ENCODE measurements at regions not wholly inside any gene's neighbourhood (a gene's known extent, or its start where the extent isn't known, plus 50 kb on each side); places are given as distances from the start of the nearest gene placed in this dataset.

DNA sequence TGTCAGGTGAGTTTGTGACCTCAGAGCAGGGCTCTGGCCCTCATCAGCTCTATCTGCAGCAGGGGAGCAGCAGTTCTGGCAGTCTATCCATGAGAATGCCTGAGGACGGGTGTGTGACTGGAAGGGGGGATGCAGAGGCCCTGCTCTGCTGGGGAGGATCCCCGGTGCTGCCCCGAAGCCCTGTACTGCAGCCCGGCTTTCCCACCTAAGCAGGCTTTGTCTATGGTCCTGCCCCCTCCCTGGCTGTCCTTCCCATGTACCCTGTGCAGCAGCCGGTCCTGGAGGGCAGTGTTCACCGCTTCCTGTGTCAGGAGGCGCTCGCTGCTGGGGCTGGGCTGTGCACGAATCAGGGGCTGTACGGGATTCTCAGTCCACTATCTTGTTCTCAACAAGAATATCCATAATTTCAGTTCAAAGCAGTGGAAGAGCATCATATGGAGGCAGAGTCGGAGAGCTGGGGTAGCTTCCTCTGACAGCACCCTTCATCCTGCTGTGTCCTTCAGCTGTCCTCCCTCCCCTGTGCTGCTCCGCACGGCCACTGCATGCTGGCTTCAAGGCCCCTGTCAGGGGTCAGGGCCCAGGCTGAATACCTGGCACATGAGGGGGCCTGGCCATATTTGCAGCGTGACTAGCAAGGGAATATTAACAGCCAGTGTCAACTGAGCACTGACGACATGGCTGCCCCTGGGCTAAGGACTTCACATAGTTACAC lies 125.2 kb downstream of the CTTN start:
- TF ChIP-seq TAF1 (IDR thresholded peaks at IDR 0.05; ENCODE audit: low read depth) (no peak), EP300 (conservative IDR thresholded peaks at IDR 0.05; ENCODE audit: poor library complexity, severe bottlenecking) (no peak), MXI1 (conservative IDR thresholded peaks at IDR 0.05; ENCODE audit: poor library complexity, severe bottlenecking) (no peak), POLR2AphosphoS5 (IDR thresholded peaks at IDR 0.05) (no peak), RAD21 (conservative IDR thresholded peaks at IDR 0.05) (no peak), EZH2 (IDR thresholded peaks at IDR 0.05; ENCODE audit: borderline replicate concordance, insufficient read depth, low read length, poor library complexity, severe bottlenecking) (no peak), SMC3 (conservative IDR thresholded peaks at IDR 0.05; ENCODE audit: poor library complexity) (no peak)
- TF ChIP-seq, protein P1, sequence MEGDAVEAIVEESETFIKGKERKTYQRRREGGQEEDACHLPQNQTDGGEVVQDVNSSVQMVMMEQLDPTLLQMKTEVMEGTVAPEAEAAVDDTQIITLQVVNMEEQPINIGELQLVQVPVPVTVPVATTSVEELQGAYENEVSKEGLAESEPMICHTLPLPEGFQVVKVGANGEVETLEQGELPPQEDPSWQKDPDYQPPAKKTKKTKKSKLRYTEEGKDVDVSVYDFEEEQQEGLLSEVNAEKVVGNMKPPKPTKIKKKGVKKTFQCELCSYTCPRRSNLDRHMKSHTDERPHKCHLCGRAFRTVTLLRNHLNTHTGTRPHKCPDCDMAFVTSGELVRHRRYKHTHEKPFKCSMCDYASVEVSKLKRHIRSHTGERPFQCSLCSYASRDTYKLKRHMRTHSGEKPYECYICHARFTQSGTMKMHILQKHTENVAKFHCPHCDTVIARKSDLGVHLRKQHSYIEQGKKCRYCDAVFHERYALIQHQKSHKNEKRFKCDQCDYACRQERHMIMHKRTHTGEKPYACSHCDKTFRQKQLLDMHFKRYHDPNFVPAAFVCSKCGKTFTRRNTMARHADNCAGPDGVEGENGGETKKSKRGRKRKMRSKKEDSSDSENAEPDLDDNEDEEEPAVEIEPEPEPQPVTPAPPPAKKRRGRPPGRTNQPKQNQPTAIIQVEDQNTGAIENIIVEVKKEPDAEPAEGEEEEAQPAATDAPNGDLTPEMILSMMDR (IDR thresholded peaks at IDR 0.05; ENCODE audit: poor library complexity, severe bottlenecking): no peak
- TF ChIP-seq, protein P2, sequence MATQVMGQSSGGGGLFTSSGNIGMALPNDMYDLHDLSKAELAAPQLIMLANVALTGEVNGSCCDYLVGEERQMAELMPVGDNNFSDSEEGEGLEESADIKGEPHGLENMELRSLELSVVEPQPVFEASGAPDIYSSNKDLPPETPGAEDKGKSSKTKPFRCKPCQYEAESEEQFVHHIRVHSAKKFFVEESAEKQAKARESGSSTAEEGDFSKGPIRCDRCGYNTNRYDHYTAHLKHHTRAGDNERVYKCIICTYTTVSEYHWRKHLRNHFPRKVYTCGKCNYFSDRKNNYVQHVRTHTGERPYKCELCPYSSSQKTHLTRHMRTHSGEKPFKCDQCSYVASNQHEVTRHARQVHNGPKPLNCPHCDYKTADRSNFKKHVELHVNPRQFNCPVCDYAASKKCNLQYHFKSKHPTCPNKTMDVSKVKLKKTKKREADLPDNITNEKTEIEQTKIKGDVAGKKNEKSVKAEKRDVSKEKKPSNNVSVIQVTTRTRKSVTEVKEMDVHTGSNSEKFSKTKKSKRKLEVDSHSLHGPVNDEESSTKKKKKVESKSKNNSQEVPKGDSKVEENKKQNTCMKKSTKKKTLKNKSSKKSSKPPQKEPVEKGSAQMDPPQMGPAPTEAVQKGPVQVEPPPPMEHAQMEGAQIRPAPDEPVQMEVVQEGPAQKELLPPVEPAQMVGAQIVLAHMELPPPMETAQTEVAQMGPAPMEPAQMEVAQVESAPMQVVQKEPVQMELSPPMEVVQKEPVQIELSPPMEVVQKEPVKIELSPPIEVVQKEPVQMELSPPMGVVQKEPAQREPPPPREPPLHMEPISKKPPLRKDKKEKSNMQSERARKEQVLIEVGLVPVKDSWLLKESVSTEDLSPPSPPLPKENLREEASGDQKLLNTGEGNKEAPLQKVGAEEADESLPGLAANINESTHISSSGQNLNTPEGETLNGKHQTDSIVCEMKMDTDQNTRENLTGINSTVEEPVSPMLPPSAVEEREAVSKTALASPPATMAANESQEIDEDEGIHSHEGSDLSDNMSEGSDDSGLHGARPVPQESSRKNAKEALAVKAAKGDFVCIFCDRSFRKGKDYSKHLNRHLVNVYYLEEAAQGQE (IDR thresholded peaks at IDR 0.05; ENCODE audit: borderline replicate concordance): no peak
- no peaks in the 10 kb centered on the region for H3K9me2 ChIP-seq (ENCODE audit: insufficient read depth, low read length)
- no peak overlapping the region for H3K9ac ChIP-seq (ENCODE audit: low read length)
- H3K4me3 ChIP-seq (ENCODE audit: low read length): no peak overlapping the region
- no peak overlapping the region for H3K4me2 ChIP-seq (ENCODE audit: low read length)
- H3K79me2 ChIP-seq (replicated peaks; ENCODE audit: insufficient read depth, low read length): peaks cover 4% of the 10 kb centered on the region
- H2AFZ ChIP-seq (ENCODE audit: low read depth, low read length): no peak overlapping the region
- H4K20me1 ChIP-seq (ENCODE audit: insufficient read depth): no peaks in the 10 kb centered on the region
- no peaks in the 10 kb centered on the region for H3K9me3 ChIP-seq (ENCODE audit: low read length)
- no peaks in the 10 kb centered on the region for H3F3A ChIP-seq (ENCODE audit: insufficient read depth, low read length, poor library complexity, severe bottlenecking)
- no peaks in the 10 kb centered on the region for H3K27me3 ChIP-seq (ENCODE audit: insufficient read depth, low read depth, low read length)
- H3K36me3 ChIP-seq (ENCODE audit: insufficient read depth, low read length): no peaks in the 10 kb centered on the region
- no peak overlapping the region for H3K27ac ChIP-seq (ENCODE audit: low read length)

DNA sequence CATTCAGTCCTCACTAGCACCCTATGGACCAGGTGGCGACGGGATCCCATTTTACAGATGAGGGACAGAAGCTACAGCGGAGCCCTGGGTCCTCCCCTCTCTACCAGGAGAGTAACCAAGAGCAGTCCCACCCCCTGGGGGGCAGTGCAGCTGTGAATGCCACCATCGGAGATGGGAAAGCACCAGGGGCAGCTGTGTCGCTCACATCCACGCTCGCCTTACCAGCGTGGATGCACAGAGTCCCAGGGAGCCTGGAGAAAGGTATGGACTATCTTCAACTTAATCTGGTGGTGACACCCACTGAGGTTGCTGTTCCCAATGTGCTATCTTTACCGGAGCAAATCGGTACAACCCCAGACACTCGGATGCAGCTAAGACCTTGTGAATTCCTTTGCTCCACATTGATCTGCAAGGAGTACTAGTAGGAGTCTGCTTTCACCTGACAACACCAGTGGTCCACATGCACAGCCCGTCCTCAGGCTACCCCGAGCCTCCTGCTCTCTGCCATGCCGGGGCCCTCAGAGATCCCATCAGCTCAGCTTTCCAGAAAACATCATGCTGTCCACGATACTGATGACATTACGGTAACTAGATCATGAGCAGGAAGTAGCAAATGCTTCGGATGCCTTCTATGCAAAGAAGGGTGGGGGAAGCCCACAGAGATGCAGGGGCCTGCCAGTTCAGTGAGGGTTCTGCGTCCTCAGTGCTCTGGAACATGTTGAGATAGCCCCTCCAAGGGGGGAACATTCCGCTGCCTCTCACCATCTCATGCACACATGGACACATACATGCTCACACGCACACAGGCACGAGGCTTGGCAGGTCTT lies 126.0 kb downstream of the CTTN start:
- Histone ChIP-seq H3K9me2 (ENCODE audit: insufficient read depth, low read length) (no peaks in the 10 kb centered on the region), H3K36me3 (ENCODE audit: insufficient read depth, low read length) (no peaks in the 10 kb centered on the region), H3K4me2 (ENCODE audit: low read length) (no peak overlapping the region), H4K20me1 (ENCODE audit: insufficient read depth) (no peaks in the 10 kb centered on the region), H3F3A (ENCODE audit: insufficient read depth, low read length, poor library complexity, severe bottlenecking) (no peaks in the 10 kb centered on the region), H3K27ac (ENCODE audit: low read length) (no peak overlapping the region), H3K9me3 (ENCODE audit: low read length) (no peaks in the 10 kb centered on the region), H2AFZ (ENCODE audit: low read depth, low read length) (no peak overlapping the region), H3K4me3 (ENCODE audit: low read length) (no peak overlapping the region), H3K79me2 (replicated peaks; ENCODE audit: insufficient read depth, low read length) (peaks cover 8% of the 10 kb centered on the region), H3K27me3 (ENCODE audit: insufficient read depth, low read depth, low read length) (no peaks in the 10 kb centered on the region), H3K9ac (ENCODE audit: low read length) (no peak overlapping the region)
- TF ChIP-seq, protein P1 (IDR thresholded peaks at IDR 0.05; ENCODE audit: poor library complexity, severe bottlenecking): no peak
- TF ChIP-seq TAF1 (IDR thresholded peaks at IDR 0.05; ENCODE audit: low read depth) (no peak), MXI1 (conservative IDR thresholded peaks at IDR 0.05; ENCODE audit: poor library complexity, severe bottlenecking) (no peak), EP300 (conservative IDR thresholded peaks at IDR 0.05; ENCODE audit: poor library complexity, severe bottlenecking) (no peak), SMC3 (conservative IDR thresholded peaks at IDR 0.05; ENCODE audit: poor library complexity) (no peak), RAD21 (conservative IDR thresholded peaks at IDR 0.05) (no peak), EZH2 (IDR thresholded peaks at IDR 0.05; ENCODE audit: borderline replicate concordance, insufficient read depth, low read length, poor library complexity, severe bottlenecking) (no peak), POLR2AphosphoS5 (IDR thresholded peaks at IDR 0.05) (no peak)
- TF ChIP-seq, protein P2 (IDR thresholded peaks at IDR 0.05; ENCODE audit: borderline replicate concordance): no peak
